Endothelial cell of umbilical vein (primary cell): ENCODE measurements at regions not wholly inside any gene's neighbourhood (a gene's known extent, or its start where the extent isn't known, plus 50 kb on each side); places are given as distances from the start of the nearest gene placed in this dataset.

Source experiments
- BruUV-seq: library from RNA; stranded (reverse); fragments of 400-500 nt; replicated peaks from 2 replicates; lab custom pipeline; 2021; lab: Mats Ljungman, UMichigan
- CTCF ChIA-PET: fragments of 300-600, 350-600 bp; sonication (Branson Sonifier 250); formaldehyde crosslinking; loops from one replicate; lab custom pipeline; 2021; ENCODE audit warnings: antibody characterized with exemption, inconsistent platforms; lab: Charles Lee
- POLR2A ChIA-PET: fragments of 300-600, 350-600 bp; sonication (Branson Sonifier 250); formaldehyde crosslinking; loops from one replicate; lab custom pipeline; 2021; ENCODE audit warnings: antibody characterized with exemption, inconsistent platforms; lab: Charles Lee
- DNase-seq: peaks from one replicate; pipeline ENCODE4 v3.0.0-alpha.2; 2011; ENCODE audit warnings: low read depth, low spot score
- FAIRE-seq: peaks from 2 replicates; lab custom pipeline; 2011; peaks lifted over from hg19 to GRCh38; lab: Jason Lieb, UNC
- H2AFZ ChIP-seq: 2 replicates; pipeline ENCODE4 v1.6.0; 2012; ENCODE audit warnings: low read depth, low read length, control low read depth, inconsistent platforms
- H3K27ac ChIP-seq: 2 replicates; pipeline ENCODE4 v1.5.1; 2011; ENCODE audit warnings: low read depth, mild to moderate bottlenecking, control low read depth, low read length, moderate library complexity; ENCODE audit not compliant: insufficient read depth
- H3K27me3 ChIP-seq, 2 experiments: 2 replicates each; pipeline versions ENCODE4 v1.6.0 to v1.6.1; 2011; ENCODE audit warnings: low read length in 2 of 2, mixed read lengths in 1 of 2; ENCODE audit not compliant: control insufficient read depth in 2 of 2, insufficient read depth in 2 of 2
- H3K36me3 ChIP-seq, 2 experiments: 2 replicates in 1 of 2; 3 replicates in 1 of 2; pipeline ENCODE4 v1.5.1; 2011; ENCODE audit warnings: low read length in 2 of 2, mild to moderate bottlenecking in 1 of 2, moderate library complexity in 1 of 2; ENCODE audit not compliant: control insufficient read depth in 2 of 2, insufficient read depth in 2 of 2; ENCODE audit errors: extremely low read depth in 1 of 2
- H3K4me1 ChIP-seq: 3 replicates; pipeline ENCODE4 v1.5.1; 2011; ENCODE audit warnings: mild to moderate bottlenecking, low read length; ENCODE audit not compliant: control insufficient read depth, insufficient read depth; ENCODE audit errors: extremely low read depth
- H3K4me2 ChIP-seq: 2 replicates; pipeline ENCODE4 v1.6.1; 2011; ENCODE audit warnings: low read length, control low read depth, mixed read lengths; ENCODE audit not compliant: insufficient read depth
- H3K4me3 ChIP-seq, 3 experiments: fragments of 200-600 bp in 1 of 3; sonication (generic), shearing (Covaris generic) in 1 of 3; replicated peaks in 1 of 3; 2 replicates each; pipeline ENCODE4 v1.5.1; 2011 to 2016; ENCODE audit warnings: control low read depth in 3 of 3, low read length in 3 of 3, mild to moderate bottlenecking in 2 of 3, inconsistent platforms in 1 of 3, low read depth in 1 of 3, moderate library complexity in 1 of 3; ENCODE audit not compliant: insufficient read depth in 1 of 3
- H3K79me2 ChIP-seq: 2 replicates; pipeline ENCODE4 v1.6.0; 2012; ENCODE audit warnings: low read length, inconsistent platforms; ENCODE audit not compliant: control insufficient read depth, insufficient read depth
- H3K9ac ChIP-seq: replicated peaks from 2 replicates; pipeline ENCODE3; 2011; ENCODE audit warnings: low read length, control low read depth; ENCODE audit not compliant: insufficient read depth; ENCODE audit errors: extremely low read depth
- H3K9me1 ChIP-seq: replicated peaks from 3 replicates; pipeline ENCODE4 v1.6.0; 2011; ENCODE audit warnings: mild to moderate bottlenecking, low read length; ENCODE audit not compliant: control insufficient read depth, insufficient read depth; ENCODE audit errors: extremely low read depth
- H3K9me3 ChIP-seq: replicated peaks from 2 replicates; pipeline ENCODE4 v1.5.1; 2012; ENCODE audit warnings: low read length, inconsistent platforms; ENCODE audit not compliant: control insufficient read depth, insufficient read depth
- H4K20me1 ChIP-seq: replicated peaks from 2 replicates; pipeline ENCODE3; 2011; ENCODE audit warnings: mild to moderate bottlenecking, low read length; ENCODE audit not compliant: control insufficient read depth, insufficient read depth; ENCODE audit errors: extremely low read depth
- CTCF ChIP-seq, 2 donors: IDR thresholded peaks; 1 replicate in 1 of 2; 2 replicates in 1 of 2; pipeline ENCODE4 v1.5.1; 2011; ENCODE audit warnings: low read length in 2 of 2, mild to moderate bottlenecking in 2 of 2, moderate library complexity in 2 of 2, control low read depth in 1 of 2, inconsistent platforms in 1 of 2, low read depth in 1 of 2; ENCODE audit not compliant: insufficient read depth in 1 of 2; ENCODE audit errors: extremely low read depth in 1 of 2
- EZH2 ChIP-seq: IDR thresholded peaks from 2 replicates; pipeline ENCODE4 v1.6.1; 2012; ENCODE audit warnings: borderline replicate concordance, low read depth, mild to moderate bottlenecking, moderate library complexity, low read length, inconsistent platforms; ENCODE audit not compliant: severe bottlenecking
- FOS ChIP-seq: IDR thresholded peaks from 2 replicates; pipeline ENCODE4 v1.6.1; 2011; ENCODE audit warnings: mild to moderate bottlenecking, low read length, moderate library complexity, borderline replicate concordance; ENCODE audit not compliant: insufficient read depth
- GATA2 ChIP-seq: IDR thresholded peaks from 2 replicates; pipeline ENCODE4 v1.7.0; 2011; ENCODE audit warnings: low read depth, mild to moderate bottlenecking, moderate library complexity, mixed read lengths, low read length; ENCODE audit not compliant: insufficient read length, insufficient read depth
- JUN ChIP-seq: IDR thresholded peaks from 2 replicates; pipeline ENCODE4 v1.6.1; 2011; ENCODE audit warnings: borderline replicate concordance, low read depth; ENCODE audit not compliant: insufficient read length, insufficient read depth
- MAX ChIP-seq: IDR thresholded peaks from 2 replicates; pipeline ENCODE4 v1.6.1; 2011; ENCODE audit not compliant: insufficient read depth, insufficient read length
- MYC ChIP-seq: IDR thresholded peaks from one replicate; pipeline ENCODE4 v1.6.1; 2011; ENCODE audit warnings: mild to moderate bottlenecking, low read depth, low read length
- POLR2A ChIP-seq: IDR thresholded peaks from 2 replicates; pipeline ENCODE4 v1.6.1; 2012; ENCODE audit warnings: low read depth, mild to moderate bottlenecking, control low read depth, low read length
- POLR2AphosphoS5 ChIP-seq: IDR thresholded peaks from 2 replicates; pipeline ENCODE4 v1.6.1; 2012; ENCODE audit warnings: low read depth, mild to moderate bottlenecking, control low read depth, low read length, moderate library complexity; ENCODE audit not compliant: insufficient read depth
- dilution Hi-C: fragments of 300-500 bp; cut with MboI; formaldehyde crosslinking; loops from one replicate; pipeline ENCODE4 v1.15.0; 2019; ENCODE audit warnings: low sequenced_read_pairs; ENCODE audit not compliant: extremely low pct_ligation_motif_present
- intact Hi-C: fragments of 100-400 bp; cut with micrococcal nuclease; formaldehyde crosslinking; loops from one replicate; pipeline ENCODE4 v1.10.0; 2022

GRCh38 chr5:153153086-153153485, 337.4 kb upstream of the GRIA1 start:
- DNase-seq (no peak), FAIRE-seq (no peak)
- Histone ChIP-seq H3K4me3 (no peak overlapping the region), H3K4me2 (no peak overlapping the region), H3K9ac (no peak overlapping the region), H4K20me1 (no peaks in the 10 kb centered on the region), H3K27ac (no peak overlapping the region), H2AFZ (no peak overlapping the region), H3K36me3 (no peaks in the 10 kb centered on the region), H3K79me2 (no peaks in the 10 kb centered on the region), H3K4me1 (no peaks in the 10 kb centered on the region), H3K9me1 (no peaks in the 10 kb centered on the region), H3K27me3 (no peaks in the 10 kb centered on the region), H3K9me3 (peaks cover 4% of the 10 kb centered on the region)
- no TSS peak for BruUV-seq
- CTCF ChIA-PET = no interaction called here
- POLR2A ChIA-PET = no interaction called here
- no peak for TF ChIP-seq GATA2
- TF ChIP-seq MAX = no peak
- TF ChIP-seq CTCF (IDR thresholded peaks at IDR 0.05; ENCODE audit: extremely low read depth in 1 of 2, insufficient read depth in 1 of 2, low read depth in 1 of 2, low read length in 2 of 2) = no peak
- TF ChIP-seq MYC = no peak
- no peak for TF ChIP-seq JUN
- TF ChIP-seq EZH2 = no peak
- no peak for TF ChIP-seq POLR2A
- no peak for TF ChIP-seq POLR2AphosphoS5
- no peak for TF ChIP-seq FOS
- intact Hi-C loops (no loop called here), dilution Hi-C loops (no loop called here)
